ENCODE measurements at regions not wholly inside any gene's neighbourhood (a gene's known extent, or its start where the extent isn't known, plus 50 kb on each side); places are given as distances from the start of the nearest gene placed in this dataset.

- TF ChIP-seq POLR2A (IDR thresholded peaks at IDR 0.05) (no peak), CTCF (IDR thresholded peaks at IDR 0.05) (no peak), EP300 (IDR thresholded peaks at IDR 0.05) (no peak)
Measured at GRCh38 chr22:47784367-47784983, 1022.0 kb downstream of the TBC1D22A start.
